Uterus (tissue), 2 donors: ENCODE measurements at regions not wholly inside any gene's neighbourhood (a gene's known extent, or its start where the extent isn't known, plus 50 kb on each side); places are given as distances from the start of the nearest gene placed in this dataset.

Experiments
- POLR2A ChIP-seq, 2 donors: fragments of 450-650 bp; IDR thresholded peaks; one replicate each; pipeline ENCODE4 v1.6.1; 2016; ENCODE audit warnings: antibody characterized with exemption in 2 of 2, mild to moderate bottlenecking in 1 of 2, moderate library complexity in 1 of 2
- TF ChIP-seq, protein P1 (sequence below), 4 experiments: fragments of 200-600 bp in 2 of 4; fragments of 450-650 bp in 2 of 4; sonication (generic) in 2 of 4; IDR thresholded peaks; one replicate each; pipeline ENCODE4 v1.5.1; 2016 to 2019; ENCODE audit warnings: antibody characterized with exemption in 4 of 4, mild to moderate bottlenecking in 2 of 4, moderate library complexity in 1 of 4

DNA sequence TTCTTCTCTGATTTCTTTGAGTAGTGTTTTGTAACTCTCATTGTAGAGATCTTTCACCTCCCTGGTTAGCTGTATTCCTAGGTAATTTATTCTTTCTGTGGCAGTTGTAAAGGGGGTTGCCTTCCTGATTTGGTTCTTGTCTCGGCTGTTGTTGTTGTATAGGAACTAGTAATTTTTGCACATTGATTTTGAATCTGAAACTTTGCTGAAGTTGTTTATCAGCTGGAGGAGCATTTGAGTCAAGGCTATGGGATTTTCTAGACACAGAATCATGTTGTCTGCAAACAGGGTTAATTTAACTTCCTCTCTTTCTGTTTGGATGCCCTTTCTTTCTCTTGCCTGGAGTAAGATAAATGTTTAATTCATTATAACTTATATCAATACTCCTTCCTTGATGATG, 86.4 kb downstream of the OLIG3 start:
- TF ChIP-seq, protein P1, sequence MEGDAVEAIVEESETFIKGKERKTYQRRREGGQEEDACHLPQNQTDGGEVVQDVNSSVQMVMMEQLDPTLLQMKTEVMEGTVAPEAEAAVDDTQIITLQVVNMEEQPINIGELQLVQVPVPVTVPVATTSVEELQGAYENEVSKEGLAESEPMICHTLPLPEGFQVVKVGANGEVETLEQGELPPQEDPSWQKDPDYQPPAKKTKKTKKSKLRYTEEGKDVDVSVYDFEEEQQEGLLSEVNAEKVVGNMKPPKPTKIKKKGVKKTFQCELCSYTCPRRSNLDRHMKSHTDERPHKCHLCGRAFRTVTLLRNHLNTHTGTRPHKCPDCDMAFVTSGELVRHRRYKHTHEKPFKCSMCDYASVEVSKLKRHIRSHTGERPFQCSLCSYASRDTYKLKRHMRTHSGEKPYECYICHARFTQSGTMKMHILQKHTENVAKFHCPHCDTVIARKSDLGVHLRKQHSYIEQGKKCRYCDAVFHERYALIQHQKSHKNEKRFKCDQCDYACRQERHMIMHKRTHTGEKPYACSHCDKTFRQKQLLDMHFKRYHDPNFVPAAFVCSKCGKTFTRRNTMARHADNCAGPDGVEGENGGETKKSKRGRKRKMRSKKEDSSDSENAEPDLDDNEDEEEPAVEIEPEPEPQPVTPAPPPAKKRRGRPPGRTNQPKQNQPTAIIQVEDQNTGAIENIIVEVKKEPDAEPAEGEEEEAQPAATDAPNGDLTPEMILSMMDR (IDR thresholded peaks at IDR 0.05), result no peak
- no peak for TF ChIP-seq POLR2A (IDR thresholded peaks at IDR 0.05)
